ENCODE measurements at regions not wholly inside any gene's neighbourhood (a gene's known extent, or its start where the extent isn't known, plus 50 kb on each side); places are given as distances from the start of the nearest gene placed in this dataset.

DNA sequence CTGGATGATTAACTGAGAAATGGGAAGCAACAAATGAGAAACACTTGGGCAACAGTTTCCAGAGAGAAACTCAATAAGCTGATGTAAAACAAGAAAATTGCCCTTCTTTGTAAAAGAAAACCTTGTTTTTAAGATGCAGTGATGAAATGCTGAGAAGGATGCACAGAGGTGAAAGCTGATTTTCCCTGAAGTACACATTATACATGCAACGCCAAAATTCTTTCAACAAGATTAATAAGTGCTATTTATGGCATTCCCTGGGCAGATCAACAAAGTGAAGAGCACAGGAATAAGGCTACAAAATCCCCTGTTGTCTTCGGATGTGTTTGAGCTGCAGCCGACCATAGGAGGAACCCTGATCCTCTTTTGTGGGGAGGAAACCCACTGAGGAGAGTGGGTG lies 208.0 kb upstream of the ANKH start:
- POLR2A ChIA-PET: no interaction called here

DNA sequence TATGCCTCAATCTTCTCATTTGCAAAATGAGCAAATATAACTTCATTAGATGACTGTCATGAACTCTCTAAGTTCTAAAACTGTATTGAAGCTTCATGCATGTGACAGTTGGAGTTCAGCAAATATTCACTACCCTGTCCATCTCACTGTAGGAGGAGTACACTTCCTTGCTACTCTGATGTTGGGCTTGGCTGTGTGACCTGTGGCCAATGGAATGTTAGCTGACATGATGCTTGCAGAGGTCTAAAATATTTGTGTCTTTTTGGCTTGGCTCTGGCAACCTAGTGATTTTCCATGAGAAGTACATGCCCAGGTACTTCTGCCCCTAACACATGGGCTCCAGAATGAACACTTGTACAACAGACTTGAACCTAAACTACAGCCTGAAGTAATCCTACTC lies 203.1 kb upstream of the ANKH start:
- TF ChIP-seq NRF1 (IDR thresholded peaks at IDR 0.05; ENCODE audit: low read depth, low read length) (no peak), JUND (IDR thresholded peaks at IDR 0.05) (no peak), TCF12 (IDR thresholded peaks at IDR 0.05) (no peak), CHD2 (IDR thresholded peaks at IDR 0.05; ENCODE audit: low read length, partially characterized antibody) (no peak), RFX5 (IDR thresholded peaks at IDR 0.05; ENCODE audit: low read length) (no peak), TEAD4 (IDR thresholded peaks at IDR 0.05; ENCODE audit: borderline replicate concordance, insufficient read depth) (no peak)
- TF ChIP-seq, protein P1, sequence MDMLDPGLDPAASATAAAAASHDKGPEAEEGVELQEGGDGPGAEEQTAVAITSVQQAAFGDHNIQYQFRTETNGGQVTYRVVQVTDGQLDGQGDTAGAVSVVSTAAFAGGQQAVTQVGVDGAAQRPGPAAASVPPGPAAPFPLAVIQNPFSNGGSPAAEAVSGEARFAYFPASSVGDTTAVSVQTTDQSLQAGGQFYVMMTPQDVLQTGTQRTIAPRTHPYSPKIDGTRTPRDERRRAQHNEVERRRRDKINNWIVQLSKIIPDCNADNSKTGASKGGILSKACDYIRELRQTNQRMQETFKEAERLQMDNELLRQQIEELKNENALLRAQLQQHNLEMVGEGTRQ (IDR thresholded peaks at IDR 0.05; ENCODE audit: borderline replicate concordance, low read depth, low read length): no peak
- TF ChIP-seq, protein P2, sequence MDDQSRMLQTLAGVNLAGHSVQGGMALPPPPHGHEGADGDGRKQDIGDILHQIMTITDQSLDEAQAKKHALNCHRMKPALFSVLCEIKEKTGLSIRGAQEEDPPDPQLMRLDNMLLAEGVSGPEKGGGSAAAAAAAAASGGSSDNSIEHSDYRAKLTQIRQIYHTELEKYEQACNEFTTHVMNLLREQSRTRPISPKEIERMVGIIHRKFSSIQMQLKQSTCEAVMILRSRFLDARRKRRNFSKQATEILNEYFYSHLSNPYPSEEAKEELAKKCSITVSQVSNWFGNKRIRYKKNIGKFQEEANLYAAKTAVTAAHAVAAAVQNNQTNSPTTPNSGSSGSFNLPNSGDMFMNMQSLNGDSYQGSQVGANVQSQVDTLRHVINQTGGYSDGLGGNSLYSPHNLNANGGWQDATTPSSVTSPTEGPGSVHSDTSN (IDR thresholded peaks at IDR 0.05): no peak

More for the DNA sequence above, 208.0 kb upstream of the ANKH start:
- H3K4me3 ChIP-seq (ENCODE audit: low read depth in 2 of 2, low read length in 1 of 2): no peak overlapping the region
- no peaks in the 10 kb centered on the region for H3K9me2 ChIP-seq
- no peak overlapping the region for H2AFZ ChIP-seq (ENCODE audit: low read depth)
- DNase-seq: no peak
- H3K79me2 ChIP-seq (ENCODE audit: insufficient read depth): no peaks in the 10 kb centered on the region
- no peaks in the 10 kb centered on the region for H3K9me3 ChIP-seq
- 39% methylated on average over 3 of the region's 3 CpGs for WGBS (ENCODE audit: low lambda C conversion rate)
- no peak overlapping the region for H3K27ac ChIP-seq (ENCODE audit: low read depth in 2 of 2, low read length in 1 of 2)
- no peaks in the 10 kb centered on the region for H3K36me3 ChIP-seq (replicated peaks in 1 of 2; ENCODE audit: control insufficient read depth in 1 of 2, insufficient read depth in 2 of 2, low read length in 1 of 2)
- CTCF ChIA-PET: interaction anchor here (0.6 to 2.1 kb wide), 3 partner anchors 27 to 1394 kb away, joined by 3 to 10 read pairs (median 3); no protein-coding TSS in a partner anchor
- no peak for TF ChIP-seq SMC3 (IDR thresholded peaks at IDR 0.05; ENCODE audit: low read depth, low read length)
- TF ChIP-seq RAD21 (IDR thresholded peaks at IDR 0.05; ENCODE audit: low read length): no peak
- TF ChIP-seq, protein P3, sequence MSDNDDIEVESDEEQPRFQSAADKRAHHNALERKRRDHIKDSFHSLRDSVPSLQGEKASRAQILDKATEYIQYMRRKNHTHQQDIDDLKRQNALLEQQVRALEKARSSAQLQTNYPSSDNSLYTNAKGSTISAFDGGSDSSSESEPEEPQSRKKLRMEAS (IDR thresholded peaks at IDR 0.05; ENCODE audit: low read depth): no peak
- TF ChIP-seq, protein P1 (IDR thresholded peaks at IDR 0.05; ENCODE audit: borderline replicate concordance, low read depth, low read length): no peak
- TF ChIP-seq GATA2 (CRISPR knock-in tag; IDR thresholded peaks at IDR 0.05): no peak
- TF ChIP-seq MEF2A (IDR thresholded peaks at IDR 0.05; ENCODE audit: borderline replicate concordance, low read depth): no peak
- no peak for TF ChIP-seq EP300 (IDR thresholded peaks at IDR 0.05; ENCODE audit: borderline replicate concordance in 1 of 2, low read depth in 1 of 2, low read length in 1 of 2)
- no peak for TF ChIP-seq RFX5 (IDR thresholded peaks at IDR 0.05; ENCODE audit: low read length)
- TF ChIP-seq GABPA (IDR thresholded peaks at IDR 0.05; ENCODE audit: low read depth): no peak
- H3K27me3 ChIP-seq (ENCODE audit: insufficient read depth): no peaks in the 10 kb centered on the region
- no peak overlapping the region for H3K9ac ChIP-seq
- no peaks in the 10 kb centered on the region for H3K4me1 ChIP-seq (ENCODE audit: control insufficient read depth in 1 of 2, insufficient read depth in 2 of 2, low read depth in 1 of 2, low read length in 1 of 2)
- H4K20me1 ChIP-seq (ENCODE audit: insufficient read depth): no peaks in the 10 kb centered on the region
- no peak overlapping the region for H3K4me2 ChIP-seq
- no peaks in the 10 kb centered on the region for H3F3A ChIP-seq (replicated peaks; ENCODE audit: insufficient read depth)

More for the DNA sequence above, 203.1 kb upstream of the ANKH start:
- H2AFZ ChIP-seq (ENCODE audit: low read depth): no peak overlapping the region
- no peaks in the 10 kb centered on the region for H4K20me1 ChIP-seq (ENCODE audit: insufficient read depth)
- no peak overlapping the region for H3K9ac ChIP-seq
- H3K4me1 ChIP-seq (ENCODE audit: control insufficient read depth in 1 of 2, insufficient read depth in 2 of 2, low read depth in 1 of 2, low read length in 1 of 2): no peaks in the 10 kb centered on the region
- ChIA-PET POLR2A (no interaction called here), CTCF (interaction anchor here (1.8 kb wide), 1 partner anchor 9 kb away, joined by 4 read pairs; no protein-coding TSS in a partner anchor)
- no peaks in the 10 kb centered on the region for H3K79me2 ChIP-seq (ENCODE audit: insufficient read depth)
- no peak overlapping the region for H3K4me2 ChIP-seq
- no peak overlapping the region for H3K4me3 ChIP-seq (ENCODE audit: low read depth in 2 of 2, low read length in 1 of 2)
- no peaks in the 10 kb centered on the region for H3F3A ChIP-seq (replicated peaks; ENCODE audit: insufficient read depth)
- no peak overlapping the region for H3K27ac ChIP-seq (ENCODE audit: low read depth in 2 of 2, low read length in 1 of 2)
- DNase-seq: no peak
- no peaks in the 10 kb centered on the region for H3K9me2 ChIP-seq
- H3K9me3 ChIP-seq: no peaks in the 10 kb centered on the region
- no peaks in the 10 kb centered on the region for H3K36me3 ChIP-seq (replicated peaks in 1 of 2; ENCODE audit: control insufficient read depth in 1 of 2, insufficient read depth in 2 of 2, low read length in 1 of 2)
- no peaks in the 10 kb centered on the region for H3K27me3 ChIP-seq (ENCODE audit: insufficient read depth)

Measured in SK-N-SH (cell line).